Peyer's patch (tissue), 4 donors: ENCODE measurements at regions not wholly inside any gene's neighbourhood (a gene's known extent, or its start where the extent isn't known, plus 50 kb on each side); places are given as distances from the start of the nearest gene placed in this dataset.

Source experiments
- POLR2A ChIP-seq, 2 donors: fragments of 450-650 bp; IDR thresholded peaks; one replicate each; pipeline ENCODE4 v1.5.1; 2017; ENCODE audit warnings: antibody characterized with exemption in 2 of 2, mild to moderate bottlenecking in 2 of 2, moderate library complexity in 2 of 2
- TF ChIP-seq, protein P1 (sequence below), 6 experiments: fragments of 450-650 bp in 4 of 6; fragments of 200-600 bp in 2 of 6; sonication (generic) in 1 of 6; IDR thresholded peaks; one replicate each; pipeline ENCODE4 v1.5.1; 2017 to 2019; ENCODE audit warnings: antibody characterized with exemption in 6 of 6, mild to moderate bottlenecking in 3 of 6, moderate library complexity in 1 of 6

DNA sequence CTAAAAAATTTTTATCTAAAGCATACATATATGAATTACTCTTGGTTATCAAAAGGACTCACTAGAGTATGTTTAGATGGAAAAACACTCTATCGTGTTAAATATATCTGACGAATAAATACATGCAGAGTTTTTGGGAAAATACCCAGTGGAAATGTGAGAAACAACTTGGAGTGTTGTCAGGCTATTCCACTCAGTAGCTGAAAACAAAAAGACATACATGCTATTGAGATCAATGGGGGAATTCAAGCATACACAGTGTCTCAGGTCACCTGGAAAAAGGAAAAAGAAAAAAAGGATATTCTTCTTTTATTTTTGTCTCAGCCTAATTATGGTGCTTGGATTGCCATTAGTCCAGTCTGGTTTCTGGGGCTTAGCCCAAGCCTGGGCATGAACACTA, 247.0 kb upstream of the LYPLAL1 start:
- TF ChIP-seq, protein P1, sequence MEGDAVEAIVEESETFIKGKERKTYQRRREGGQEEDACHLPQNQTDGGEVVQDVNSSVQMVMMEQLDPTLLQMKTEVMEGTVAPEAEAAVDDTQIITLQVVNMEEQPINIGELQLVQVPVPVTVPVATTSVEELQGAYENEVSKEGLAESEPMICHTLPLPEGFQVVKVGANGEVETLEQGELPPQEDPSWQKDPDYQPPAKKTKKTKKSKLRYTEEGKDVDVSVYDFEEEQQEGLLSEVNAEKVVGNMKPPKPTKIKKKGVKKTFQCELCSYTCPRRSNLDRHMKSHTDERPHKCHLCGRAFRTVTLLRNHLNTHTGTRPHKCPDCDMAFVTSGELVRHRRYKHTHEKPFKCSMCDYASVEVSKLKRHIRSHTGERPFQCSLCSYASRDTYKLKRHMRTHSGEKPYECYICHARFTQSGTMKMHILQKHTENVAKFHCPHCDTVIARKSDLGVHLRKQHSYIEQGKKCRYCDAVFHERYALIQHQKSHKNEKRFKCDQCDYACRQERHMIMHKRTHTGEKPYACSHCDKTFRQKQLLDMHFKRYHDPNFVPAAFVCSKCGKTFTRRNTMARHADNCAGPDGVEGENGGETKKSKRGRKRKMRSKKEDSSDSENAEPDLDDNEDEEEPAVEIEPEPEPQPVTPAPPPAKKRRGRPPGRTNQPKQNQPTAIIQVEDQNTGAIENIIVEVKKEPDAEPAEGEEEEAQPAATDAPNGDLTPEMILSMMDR (IDR thresholded peaks at IDR 0.05) = no peak
- no peak for TF ChIP-seq POLR2A (IDR thresholded peaks at IDR 0.05)
